Parathyroid adenoma (tissue), 2 donors: ENCODE measurements at regions not wholly inside any gene's neighbourhood (a gene's known extent, or its start where the extent isn't known, plus 50 kb on each side); places are given as distances from the start of the nearest gene placed in this dataset.

Experiments
- H2AFZ ChIP-seq: fragments of 300-600 bp; sonication (generic); one replicate; pipeline ENCODE4 v1.7.0; 2017; ENCODE audit warnings: antibody characterized with exemption, mild to moderate bottlenecking
- H3K27ac ChIP-seq: fragments of 300-600 bp; sonication (generic); one replicate; pipeline ENCODE4 v1.7.0; 2017
- H3K27me3 ChIP-seq: fragments of 300-600 bp; sonication (generic); one replicate; pipeline ENCODE4 v1.7.0; 2017; ENCODE audit warnings: low read length; ENCODE audit not compliant: control insufficient read depth, insufficient read depth
- H3K36me3 ChIP-seq: fragments of 300-600 bp; sonication (generic); one replicate; pipeline ENCODE4 v1.7.0; 2017; ENCODE audit warnings: low read length; ENCODE audit not compliant: control insufficient read depth, insufficient read depth
- H3K4me1 ChIP-seq: fragments of 300-600 bp; sonication (generic); one replicate; pipeline ENCODE4 v1.7.0; 2017; ENCODE audit warnings: control low read depth
- H3K4me2 ChIP-seq: fragments of 300-600 bp; sonication (generic); one replicate; pipeline ENCODE4 v1.7.0; 2017; ENCODE audit warnings: low read length
- H3K4me3 ChIP-seq: fragments of 300-600 bp; sonication (generic); one replicate; pipeline ENCODE4 v1.7.0; 2017; ENCODE audit warnings: low read depth, low read length
- H3K79me2 ChIP-seq: fragments of 300-600 bp; sonication (generic); one replicate; pipeline ENCODE4 v1.7.0; 2017; ENCODE audit warnings: control low read depth
- H3K9ac ChIP-seq: fragments of 300-600 bp; sonication (generic); one replicate; pipeline ENCODE4 v1.7.0; 2017; ENCODE audit warnings: mild to moderate bottlenecking
- H3K9me3 ChIP-seq: fragments of 300-600 bp; sonication (generic); one replicate; pipeline ENCODE4 v1.7.0; 2017; ENCODE audit warnings: low read length; ENCODE audit not compliant: control insufficient read depth
- TF ChIP-seq, protein P1 (sequence below): fragments of 300-600 bp; sonication (generic); IDR thresholded peaks from one replicate; pipeline ENCODE4 v1.7.0; 2017; ENCODE audit warnings: antibody characterized with exemption, mild to moderate bottlenecking
- donor health status: primary hyperparathyroidism.

DNA sequence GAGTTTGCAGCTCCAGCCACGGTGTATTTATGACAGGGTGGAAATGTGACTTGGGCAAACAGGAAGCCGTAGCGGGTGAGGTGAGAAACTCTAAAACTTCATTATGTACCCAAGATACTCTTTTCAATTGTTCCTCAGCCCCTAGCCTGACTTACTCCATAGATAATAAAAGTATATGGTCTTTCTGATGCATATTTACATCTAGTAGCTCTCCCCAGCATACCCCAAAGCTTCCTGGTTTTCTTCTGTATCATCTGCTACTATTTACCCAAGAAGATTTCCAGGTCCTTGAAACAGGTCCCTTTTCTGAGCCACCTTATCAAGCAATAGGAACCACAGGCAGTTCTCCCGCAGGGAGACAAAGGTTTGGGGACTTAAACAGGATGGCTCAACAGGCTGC lies 201.5 kb upstream of the ESRRG start:
- Histone ChIP-seq H3K9me3 (no peaks in the 10 kb centered on the region), H3K27me3 (no peaks in the 10 kb centered on the region), H3K79me2 (peaks cover 6% of the 10 kb centered on the region), H2AFZ (no peak overlapping the region), H3K4me1 (peaks cover 3% of the 10 kb centered on the region), H3K36me3 (no peaks in the 10 kb centered on the region), H3K9ac (no peak overlapping the region), H3K27ac (no peak overlapping the region), H3K4me3 (no peak overlapping the region), H3K4me2 (no peak overlapping the region)
- TF ChIP-seq, protein P1, sequence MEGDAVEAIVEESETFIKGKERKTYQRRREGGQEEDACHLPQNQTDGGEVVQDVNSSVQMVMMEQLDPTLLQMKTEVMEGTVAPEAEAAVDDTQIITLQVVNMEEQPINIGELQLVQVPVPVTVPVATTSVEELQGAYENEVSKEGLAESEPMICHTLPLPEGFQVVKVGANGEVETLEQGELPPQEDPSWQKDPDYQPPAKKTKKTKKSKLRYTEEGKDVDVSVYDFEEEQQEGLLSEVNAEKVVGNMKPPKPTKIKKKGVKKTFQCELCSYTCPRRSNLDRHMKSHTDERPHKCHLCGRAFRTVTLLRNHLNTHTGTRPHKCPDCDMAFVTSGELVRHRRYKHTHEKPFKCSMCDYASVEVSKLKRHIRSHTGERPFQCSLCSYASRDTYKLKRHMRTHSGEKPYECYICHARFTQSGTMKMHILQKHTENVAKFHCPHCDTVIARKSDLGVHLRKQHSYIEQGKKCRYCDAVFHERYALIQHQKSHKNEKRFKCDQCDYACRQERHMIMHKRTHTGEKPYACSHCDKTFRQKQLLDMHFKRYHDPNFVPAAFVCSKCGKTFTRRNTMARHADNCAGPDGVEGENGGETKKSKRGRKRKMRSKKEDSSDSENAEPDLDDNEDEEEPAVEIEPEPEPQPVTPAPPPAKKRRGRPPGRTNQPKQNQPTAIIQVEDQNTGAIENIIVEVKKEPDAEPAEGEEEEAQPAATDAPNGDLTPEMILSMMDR = no peak

DNA sequence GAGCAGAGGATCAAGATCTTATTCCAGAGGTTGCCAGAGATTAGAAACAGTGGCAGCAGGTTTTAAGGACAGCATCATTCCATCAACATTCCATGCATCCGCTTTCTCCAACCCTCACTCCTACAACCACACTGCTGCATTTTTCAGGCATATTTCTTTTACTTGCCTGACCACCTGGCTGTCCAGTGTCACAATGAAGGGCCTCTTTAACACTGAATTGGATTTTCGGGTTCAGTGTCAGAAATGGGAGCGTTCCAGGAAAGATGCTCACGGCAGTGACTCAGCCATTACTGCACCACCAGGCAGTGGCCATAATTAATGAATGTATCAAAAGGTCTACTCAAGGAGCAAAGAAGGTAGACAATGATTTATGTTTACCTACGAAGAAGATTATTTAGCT lies 200.4 kb upstream of the ESRRG start:
- H3K27me3 ChIP-seq = no peaks in the 10 kb centered on the region
- no peak overlapping the region for H3K27ac ChIP-seq
- H3K79me2 ChIP-seq = peaks cover 3% of the 10 kb centered on the region
- no peak overlapping the region for H3K4me3 ChIP-seq
- peaks cover 6% of the 10 kb centered on the region for H3K4me1 ChIP-seq
- H3K36me3 ChIP-seq = no peaks in the 10 kb centered on the region
- H3K9ac ChIP-seq = no peak overlapping the region
- no peaks in the 10 kb centered on the region for H3K9me3 ChIP-seq
- H2AFZ ChIP-seq = no peak overlapping the region
- no peak overlapping the region for H3K4me2 ChIP-seq
- TF ChIP-seq, protein P1 = no peak

DNA sequence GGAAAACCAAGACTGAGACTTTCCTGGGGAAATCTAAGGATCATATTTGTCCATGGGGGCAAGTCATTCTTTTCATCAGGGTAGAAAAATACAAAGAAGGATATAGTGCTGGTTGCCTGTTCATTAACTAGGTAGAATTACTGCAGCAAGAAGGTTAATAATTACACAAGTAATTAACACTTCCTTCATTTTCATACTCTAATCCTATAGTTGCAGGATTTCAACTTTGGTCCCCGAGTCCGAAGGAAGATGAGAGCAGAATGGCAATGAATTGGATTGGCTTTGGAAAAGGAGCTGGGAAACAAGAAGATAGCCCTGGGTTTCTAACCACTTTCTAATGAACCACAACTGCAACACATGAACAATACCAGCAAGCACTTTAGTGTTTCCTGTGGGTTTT lies 199.2 kb upstream of the ESRRG start:
- Histone ChIP-seq H3K9me3 (no peaks in the 10 kb centered on the region), H2AFZ (no peak overlapping the region), H3K4me2 (no peak overlapping the region), H3K4me3 (no peak overlapping the region), H3K9ac (no peak overlapping the region), H3K36me3 (no peaks in the 10 kb centered on the region), H3K79me2 (no peaks in the 10 kb centered on the region), H3K4me1 (peaks cover 3% of the 10 kb centered on the region), H3K27me3 (no peaks in the 10 kb centered on the region), H3K27ac (no peak overlapping the region)
- TF ChIP-seq, protein P1 = no peak

DNA sequence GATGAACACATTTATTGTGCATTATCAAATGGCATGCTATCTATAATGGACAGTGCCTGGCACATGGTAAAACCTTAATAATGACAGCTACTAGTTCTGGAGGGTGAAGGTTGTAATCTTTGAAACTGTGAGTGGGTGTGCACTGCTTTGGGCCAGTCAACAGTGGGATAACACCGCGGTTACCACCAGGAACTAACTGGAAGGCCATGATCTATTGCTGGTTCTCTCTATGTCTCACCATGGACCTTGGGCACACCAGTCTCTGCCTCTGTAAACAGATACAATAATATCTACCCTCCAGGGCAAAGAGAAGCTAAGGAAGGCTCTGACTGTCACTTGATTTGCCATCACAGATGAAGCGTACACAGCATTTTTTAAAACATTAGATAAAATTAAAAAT lies 198.6 kb upstream of the ESRRG start:
- no peak overlapping the region for H3K9ac ChIP-seq
- no peak overlapping the region for H2AFZ ChIP-seq
- no peak overlapping the region for H3K4me2 ChIP-seq
- H3K27ac ChIP-seq = no peak overlapping the region
- TF ChIP-seq, protein P1 = no peak
- no peak overlapping the region for H3K4me3 ChIP-seq
- no peaks in the 10 kb centered on the region for H3K9me3 ChIP-seq
- H3K36me3 ChIP-seq = no peaks in the 10 kb centered on the region
- H3K79me2 ChIP-seq = no peaks in the 10 kb centered on the region
- no peaks in the 10 kb centered on the region for H3K27me3 ChIP-seq
- H3K4me1 ChIP-seq = peaks cover 3% of the 10 kb centered on the region

DNA sequence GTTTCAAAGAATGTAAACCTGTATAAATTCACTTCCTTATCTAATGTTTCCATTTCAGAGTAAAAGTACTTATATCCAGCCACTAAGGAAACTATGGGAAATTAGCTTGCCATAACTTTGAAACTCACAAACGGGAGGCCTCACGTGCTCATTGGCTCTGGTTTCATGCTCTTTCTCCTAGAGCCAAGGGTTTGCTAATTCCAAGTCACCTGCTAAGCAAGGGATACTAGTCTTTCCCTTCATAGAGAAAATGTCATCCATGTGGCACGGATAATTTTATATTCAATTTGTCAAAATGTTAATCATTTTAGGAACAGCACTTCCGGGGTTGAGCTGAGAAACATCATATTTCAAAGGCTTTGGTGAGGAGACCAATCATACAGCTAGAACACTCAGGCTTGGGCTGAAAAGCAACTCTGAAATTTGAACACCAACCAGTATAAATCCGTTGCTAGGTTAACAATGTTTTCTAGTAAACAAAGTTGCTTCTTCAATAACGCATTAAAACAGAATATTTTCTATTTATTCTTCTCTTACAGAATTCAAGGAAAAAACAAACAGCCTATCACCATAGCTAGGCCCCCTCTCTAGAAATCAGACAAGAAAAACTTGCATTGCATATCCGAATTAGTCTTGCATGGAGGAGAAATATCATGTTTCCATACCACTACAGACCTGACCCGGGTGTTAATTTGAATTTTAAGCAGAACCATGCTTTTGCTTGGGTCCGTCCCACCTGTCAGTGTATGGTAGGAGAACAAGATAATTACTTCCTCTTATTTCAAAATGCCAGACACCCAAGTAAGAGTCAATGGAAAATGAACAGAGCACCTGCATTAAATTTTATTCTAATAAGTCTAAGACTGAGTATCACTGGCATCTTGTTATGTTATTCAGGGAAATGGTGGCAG lies 196.1 kb upstream of the ESRRG start:
- TF ChIP-seq, protein P1 = no peak
- no peaks in the 10 kb centered on the region for H3K36me3 ChIP-seq
- H3K27me3 ChIP-seq = no peaks in the 10 kb centered on the region
- peaks cover 3% of the 10 kb centered on the region for H3K4me1 ChIP-seq
- peak overlapping the region; percentile 24 for H3K27ac ChIP-seq
- H3K9ac ChIP-seq = no peak overlapping the region
- H2AFZ ChIP-seq = no peak overlapping the region
- no peaks in the 10 kb centered on the region for H3K79me2 ChIP-seq
- no peaks in the 10 kb centered on the region for H3K9me3 ChIP-seq
- no peak overlapping the region for H3K4me3 ChIP-seq
- no peak overlapping the region for H3K4me2 ChIP-seq
